Small intestine (tissue), 7 donors: ENCODE measurements at regions not wholly inside any gene's neighbourhood (a gene's known extent, or its start where the extent isn't known, plus 50 kb on each side); places are given as distances from the start of the nearest gene placed in this dataset.

ENCODE experiments used
- DNase-seq, 2 donors: peaks; one replicate each; pipeline versions ENCODE4 v3.0.0 to v3.0.0-alpha.2; 2013
- FAIRE-seq: peaks from 2 replicates; lab custom pipeline; 2012; peaks lifted over from hg19 to GRCh38; lab: Jason Lieb, UNC
- H3K27ac ChIP-seq, 3 donors: one replicate each; pipeline ENCODE4 v1.5.1; 2013; ENCODE audit warnings: low read length in 2 of 3, mild to moderate bottlenecking in 2 of 3, control low read depth in 1 of 3, inconsistent platforms in 1 of 3, low read depth in 1 of 3, moderate library complexity in 1 of 3
- H3K27me3 ChIP-seq, 3 donors: one replicate each; pipeline ENCODE4 v1.6.1; 2013; ENCODE audit warnings: low read length in 3 of 3, inconsistent platforms in 1 of 3; ENCODE audit not compliant: control insufficient read depth in 3 of 3, insufficient read depth in 3 of 3
- H3K36me3 ChIP-seq, 3 donors: one replicate each; pipeline ENCODE4 v1.6.1; 2013; ENCODE audit warnings: low read length in 3 of 3, inconsistent platforms in 1 of 3, low read depth in 1 of 3, mild to moderate bottlenecking in 1 of 3, moderate library complexity in 1 of 3; ENCODE audit not compliant: control insufficient read depth in 3 of 3, insufficient read depth in 2 of 3
- H3K4me1 ChIP-seq, 3 donors: one replicate each; pipeline ENCODE4 v1.6.1; 2013; ENCODE audit warnings: low read length in 2 of 3, inconsistent platforms in 1 of 3, low read depth in 1 of 3, mild to moderate bottlenecking in 1 of 3, moderate library complexity in 1 of 3; ENCODE audit not compliant: control insufficient read depth in 3 of 3, insufficient read depth in 2 of 3
- H3K4me3 ChIP-seq, 3 donors: one replicate each; pipeline ENCODE4 v1.5.1; 2013; ENCODE audit warnings: low read length in 3 of 3, control low read depth in 1 of 3, inconsistent platforms in 1 of 3, low read depth in 1 of 3, mild to moderate bottlenecking in 1 of 3, moderate library complexity in 1 of 3
- H3K9me3 ChIP-seq, 2 donors: one replicate each; pipeline ENCODE4 v1.6.1; 2013; ENCODE audit warnings: low read depth in 1 of 2, low read length in 1 of 2; ENCODE audit not compliant: control insufficient read depth in 2 of 2, insufficient read depth in 1 of 2
- WGBS, 3 donors: extraction: QIAGEN DNeasy Blood & Tissue Kit; methylation state at CpG; one replicate each; pipeline ENCODE4 v1.1.7; 2013; 5-methylcytosine and 5-hydroxymethylcytosine counted together
- donor health status: healthy with polysubstance abuse.
- donor health status: control.
- donor health status: control.
- donor health status: Bipolar disorder and iron deficiency.
- donor health status: healthy.

DNA sequence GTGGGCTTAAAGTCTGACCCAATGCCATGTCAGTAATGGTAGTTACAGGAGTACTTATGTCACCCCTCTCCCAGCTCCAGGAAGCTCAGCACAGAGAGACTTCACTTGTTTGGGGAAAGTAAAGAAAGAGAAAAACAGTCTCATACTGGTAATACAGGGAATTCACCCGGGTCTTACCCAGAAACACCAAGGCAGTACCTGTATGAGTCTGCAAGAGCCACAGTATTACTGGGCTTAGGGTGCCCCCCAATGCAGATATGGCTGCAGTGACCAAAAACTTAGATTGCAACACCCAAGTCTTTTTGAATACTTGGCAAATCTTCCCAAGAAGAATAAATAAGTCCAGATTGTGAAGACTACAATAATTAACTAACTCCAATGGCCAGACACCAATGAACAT is 622.1 kb downstream of the IGSF11 start:
- FAIRE-seq (no peak), DNase-seq (no peak)
- Histone ChIP-seq H3K27me3 (no peaks in the 10 kb centered on the region), H3K4me1 (no peaks in the 10 kb centered on the region), H3K9me3 (no peaks in the 10 kb centered on the region), H3K27ac (no peak overlapping the region), H3K4me3 (no peak overlapping the region), H3K36me3 (no peaks in the 10 kb centered on the region)
- 55 to 92% (median 86%) methylated on average over 1 of the region's 1 CpG for WGBS, 3 donors

- H3K27ac ChIP-seq = no peak overlapping the region
- FAIRE-seq (no peak), DNase-seq (no peak)
- H3K4me3 ChIP-seq = no peak overlapping the region
- no peaks in the 10 kb centered on the region for H3K4me1 ChIP-seq
- 57 to 66% (median 60%) methylated on average over 4 of the region's 4 CpGs for WGBS, 3 donors
- no peaks in the 10 kb centered on the region for H3K9me3 ChIP-seq
- no peaks in the 10 kb centered on the region for H3K27me3 ChIP-seq
- no peaks in the 10 kb centered on the region for H3K36me3 ChIP-seq
Observed at GRCh38 chr3:118425272-118425837, 609.3 kb downstream of the IGSF11 start.

DNA sequence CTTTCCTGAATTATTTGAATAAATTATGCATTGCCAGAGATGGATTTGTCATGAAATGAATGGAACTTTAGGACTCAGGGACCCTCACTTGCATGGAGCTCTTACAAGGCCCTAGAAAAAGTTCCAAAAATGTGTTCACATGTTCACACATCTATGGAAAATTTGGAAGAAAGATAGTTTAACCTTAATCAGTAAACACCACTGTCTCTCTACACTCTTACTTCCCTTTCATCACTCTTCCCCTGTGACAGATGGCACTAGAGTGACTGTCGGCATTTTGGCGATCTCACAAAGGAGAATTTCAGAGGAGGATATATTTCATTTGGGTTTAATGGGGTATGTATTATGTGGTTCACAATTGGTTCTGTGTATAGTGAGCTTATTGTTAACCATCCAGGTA is 600.8 kb downstream of the IGSF11 start:
- Histone ChIP-seq H3K27ac (no peak overlapping the region), H3K36me3 (no peaks in the 10 kb centered on the region), H3K4me3 (no peak overlapping the region), H3K27me3 (no peaks in the 10 kb centered on the region), H3K4me1 (no peaks in the 10 kb centered on the region), H3K9me3 (no peaks in the 10 kb centered on the region)
- DNase-seq = no peak
- WGBS, 3 donors = 79 to 86% (median 86%) methylated on average over 2 of the region's 2 CpGs
- no peak for FAIRE-seq

GRCh38 chr3:118435851-118436350 is 598.7 kb downstream of the IGSF11 start:
- no peak for FAIRE-seq

DNA sequence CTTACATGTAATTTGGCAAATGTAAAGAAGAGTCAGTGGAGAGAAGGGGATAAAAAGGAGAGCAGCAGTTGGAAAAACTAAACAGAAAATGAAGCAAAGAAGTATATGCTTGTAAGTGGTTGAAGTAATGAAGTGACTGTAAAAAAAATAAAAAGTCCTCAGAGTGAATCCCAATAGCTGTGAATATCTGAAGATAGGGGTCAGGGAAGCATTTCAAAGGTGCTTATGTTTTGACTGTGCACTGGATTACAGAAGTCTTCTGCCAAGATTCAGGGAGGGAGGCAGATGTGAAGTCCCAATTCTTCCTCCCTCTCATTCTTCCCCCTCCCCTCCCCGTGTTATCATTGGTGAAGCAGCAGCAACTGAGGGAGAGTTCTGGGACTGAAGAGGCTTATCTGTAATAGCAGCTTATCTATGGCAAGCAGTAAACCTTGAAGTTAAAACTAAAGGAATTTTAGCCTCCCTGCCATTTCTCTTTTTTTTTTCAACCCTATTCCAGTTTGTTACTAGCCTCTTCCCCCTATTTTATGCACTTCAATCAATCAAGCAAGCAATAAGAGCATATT is 597.9 kb downstream of the IGSF11 start:
- no peaks in the 10 kb centered on the region for H3K27me3 ChIP-seq
- no peak for DNase-seq
- H3K27ac ChIP-seq = no peak overlapping the region
- no peak overlapping the region for H3K4me3 ChIP-seq
- no peaks in the 10 kb centered on the region for H3K4me1 ChIP-seq
- FAIRE-seq = no peak
- H3K36me3 ChIP-seq = no peaks in the 10 kb centered on the region
- no peaks in the 10 kb centered on the region for H3K9me3 ChIP-seq
- 0 to 22% (median 0%) methylated on average over 1 of the region's 1 CpG for WGBS, 3 donors

More at GRCh38 chr3:118435851-118436350, 598.7 kb downstream of the IGSF11 start:
- no peaks in the 10 kb centered on the region for H3K9me3 ChIP-seq
- H3K36me3 ChIP-seq = no peaks in the 10 kb centered on the region
- H3K27me3 ChIP-seq = no peaks in the 10 kb centered on the region
- DNase-seq = no peak
- H3K4me3 ChIP-seq = no peak overlapping the region
- no peak overlapping the region for H3K27ac ChIP-seq
- WGBS, 3 donors = 41 to 63% (median 59%) methylated on average over 1 of the region's 1 CpG
- no peaks in the 10 kb centered on the region for H3K4me1 ChIP-seq

- H3K9me3 ChIP-seq = peaks cover 0 to 6% of the 10 kb centered on the region in 2 donors
- no peak overlapping the region for H3K4me3 ChIP-seq
- no peak overlapping the region for H3K27ac ChIP-seq
- 80 to 85% (median 82%) methylated on average over 6 of the region's 6 CpGs for WGBS, 3 donors
- FAIRE-seq (no peak), DNase-seq (no peak)
- H3K36me3 ChIP-seq = no peaks in the 10 kb centered on the region
- no peaks in the 10 kb centered on the region for H3K27me3 ChIP-seq
- H3K4me1 ChIP-seq = no peaks in the 10 kb centered on the region
Observed at GRCh38 chr3:118445036-118445435, 589.6 kb downstream of the IGSF11 start.

DNA sequence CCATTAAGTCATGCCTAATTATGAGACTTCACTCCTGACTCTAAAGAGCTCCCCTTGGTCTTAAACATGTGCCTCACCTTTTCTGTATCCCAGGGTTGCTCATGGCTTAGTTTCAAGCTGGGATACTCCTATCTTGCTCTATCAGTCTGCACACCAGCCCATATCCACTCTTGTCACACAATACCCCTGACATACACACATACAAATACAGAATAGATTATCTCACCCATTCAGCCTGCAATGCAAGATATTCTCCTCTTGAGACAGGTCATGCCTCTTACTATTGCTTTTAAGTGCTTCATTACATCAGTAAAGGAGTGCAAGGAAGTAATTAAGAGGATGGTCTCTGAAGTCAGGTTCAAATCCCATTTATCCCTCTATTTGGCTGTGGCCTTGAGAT is 587.3 kb downstream of the IGSF11 start:
- Histone ChIP-seq H3K36me3 (no peaks in the 10 kb centered on the region), H3K27me3 (no peaks in the 10 kb centered on the region), H3K27ac (no peak overlapping the region), H3K4me1 (no peaks in the 10 kb centered on the region), H3K9me3 (peaks cover 0 to 6% of the 10 kb centered on the region in 2 donors), H3K4me3 (no peak overlapping the region)
- DNase-seq (no peak), FAIRE-seq (no peak)

DNA sequence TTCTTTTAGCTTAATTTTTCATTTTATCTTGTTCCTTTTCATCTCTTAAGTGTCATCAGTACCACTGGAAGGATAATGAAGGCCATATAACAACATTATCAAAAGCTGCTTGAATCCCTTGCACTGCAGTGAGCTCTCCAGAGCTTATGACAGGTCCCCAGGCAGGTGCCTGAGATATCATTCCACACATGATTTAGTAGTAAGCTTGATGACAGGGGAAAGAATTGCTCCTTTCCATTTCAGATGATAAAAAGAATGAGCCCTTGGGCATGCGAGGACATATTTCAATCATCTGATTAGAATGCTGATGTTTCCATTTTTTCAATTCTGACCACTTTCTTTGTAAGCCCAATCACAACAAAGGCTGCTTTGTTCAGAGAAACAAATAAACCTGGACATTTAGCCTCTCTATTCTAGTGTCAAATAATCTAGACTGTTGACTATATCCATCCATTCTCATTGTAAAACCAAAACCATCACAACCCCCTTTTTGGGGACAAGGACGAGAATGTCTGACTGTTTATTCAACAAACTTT is 567.8 kb downstream of the IGSF11 start:
- H3K27ac ChIP-seq = no peak overlapping the region
- H3K27me3 ChIP-seq = no peaks in the 10 kb centered on the region
- no peak overlapping the region for H3K4me3 ChIP-seq
- H3K4me1 ChIP-seq = no peaks in the 10 kb centered on the region
- DNase-seq (no peak), FAIRE-seq (no peak)
- WGBS, 3 donors = 52 to 84% (median 56%) methylated on average over 2 of the region's 2 CpGs
- no peaks in the 10 kb centered on the region for H3K9me3 ChIP-seq
- H3K36me3 ChIP-seq = no peaks in the 10 kb centered on the region
